Uterus (tissue), 3 donors: ENCODE measurements at regions not wholly inside any gene's neighbourhood (a gene's known extent, or its start where the extent isn't known, plus 50 kb on each side); places are given as distances from the start of the nearest gene placed in this dataset.

Source experiments
- DNase-seq, 2 donors: peaks; one replicate each; pipeline ENCODE4 v3.0.0-alpha.2; 2019 to 2020
- H3K27ac ChIP-seq, 2 donors: fragments of 200-600 bp; sonication (generic); 1 replicate in 1 of 2; 2 replicates in 1 of 2; pipeline ENCODE4 v1.5.1; 2016 to 2018
- H3K27me3 ChIP-seq, 2 donors: fragments of 200-600 bp; sonication (generic); one replicate each; pipeline ENCODE4 v1.5.1; 2018 to 2019; ENCODE audit warnings: control low read depth in 1 of 2
- H3K36me3 ChIP-seq, 2 donors: fragments of 200-600 bp; sonication (generic); one replicate each; pipeline ENCODE4 v1.5.1; 2019; ENCODE audit warnings: control low read depth in 1 of 2
- H3K4me1 ChIP-seq, 2 donors: fragments of 200-600 bp; sonication (generic); one replicate each; pipeline ENCODE4 v1.5.1; 2018 to 2019; ENCODE audit warnings: control low read depth in 1 of 2
- H3K4me3 ChIP-seq, 2 donors: fragments of 200-600 bp; sonication (generic); 1 replicate in 1 of 2; 2 replicates in 1 of 2; pipeline ENCODE4 v1.5.1; 2018 to 2019; ENCODE audit warnings: mild to moderate bottlenecking in 1 of 2
- H3K9me3 ChIP-seq, 2 donors: fragments of 200-600 bp; sonication (generic); one replicate each; pipeline ENCODE4 v1.5.1; 2019; ENCODE audit warnings: control low read depth in 1 of 2
- POLR2A ChIP-seq, 2 donors: fragments of 450-650 bp; IDR thresholded peaks; one replicate each; pipeline ENCODE4 v1.6.1; 2016; ENCODE audit warnings: antibody characterized with exemption in 2 of 2, mild to moderate bottlenecking in 1 of 2, moderate library complexity in 1 of 2
- intact Hi-C: fragments of 100-400 bp; cut with DNase I; formaldehyde crosslinking; loops from one replicate; pipeline ENCODE4 v1.15.1; 2023; ENCODE audit warnings: low total_unique reads
- TF ChIP-seq, protein P1 (sequence below), 4 experiments: fragments of 200-600 bp in 2 of 4; fragments of 450-650 bp in 2 of 4; sonication (generic) in 2 of 4; IDR thresholded peaks; one replicate each; pipeline ENCODE4 v1.5.1; 2016 to 2019; ENCODE audit warnings: antibody characterized with exemption in 4 of 4, mild to moderate bottlenecking in 2 of 4, moderate library complexity in 1 of 4
- donor health status: DM: yes; HTN: yes; CAD: no.

DNA sequence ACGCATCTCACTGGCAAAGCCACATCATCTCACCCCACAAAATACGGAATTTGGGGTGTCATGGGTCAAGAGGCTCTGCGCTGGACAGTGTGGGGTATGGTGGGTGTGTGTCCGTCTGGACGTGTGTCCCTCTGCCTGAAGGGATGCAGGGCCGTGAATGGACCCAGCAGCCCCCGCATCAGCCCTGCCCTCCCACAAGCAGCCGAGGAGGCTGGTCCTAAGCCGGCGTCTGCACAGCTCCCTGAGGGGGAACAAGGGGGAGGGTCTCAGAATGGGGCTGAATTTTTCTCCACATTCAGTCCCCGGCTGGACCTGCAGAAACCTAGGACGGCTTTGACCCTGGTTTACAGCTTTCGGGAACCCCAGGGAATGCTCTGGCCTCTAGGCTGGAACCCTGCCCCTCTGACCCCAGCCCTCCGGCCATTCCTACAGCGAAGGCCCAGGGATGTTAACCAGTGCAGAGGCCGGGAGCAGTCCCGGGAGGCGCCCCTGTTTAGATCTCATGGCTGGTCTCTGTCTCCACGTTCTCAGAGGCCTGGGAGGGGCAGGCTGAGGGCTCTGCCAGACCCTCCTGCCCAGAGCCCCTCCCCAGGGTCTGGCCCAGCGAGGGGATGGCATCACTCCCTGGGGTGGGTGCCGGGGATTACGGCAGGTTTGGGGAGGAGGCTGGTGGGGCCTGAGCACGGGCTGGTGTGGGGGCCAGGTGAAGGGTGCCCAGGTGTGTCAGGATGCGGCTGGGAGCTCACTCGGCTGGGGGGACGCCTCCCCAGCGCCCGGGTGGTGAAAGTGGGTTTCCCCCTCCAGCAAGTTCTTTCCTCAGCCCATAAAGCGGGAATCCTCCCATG lies 156.5 kb upstream of the C14orf180 start:
- H3K27me3 ChIP-seq = no peaks in the 10 kb centered on the region
- no peaks in the 10 kb centered on the region for H3K4me1 ChIP-seq
- H3K27ac ChIP-seq = no peak overlapping the region
- intact Hi-C loops = no loop called here
- no peaks in the 10 kb centered on the region for H3K9me3 ChIP-seq
- TF ChIP-seq, protein P1, sequence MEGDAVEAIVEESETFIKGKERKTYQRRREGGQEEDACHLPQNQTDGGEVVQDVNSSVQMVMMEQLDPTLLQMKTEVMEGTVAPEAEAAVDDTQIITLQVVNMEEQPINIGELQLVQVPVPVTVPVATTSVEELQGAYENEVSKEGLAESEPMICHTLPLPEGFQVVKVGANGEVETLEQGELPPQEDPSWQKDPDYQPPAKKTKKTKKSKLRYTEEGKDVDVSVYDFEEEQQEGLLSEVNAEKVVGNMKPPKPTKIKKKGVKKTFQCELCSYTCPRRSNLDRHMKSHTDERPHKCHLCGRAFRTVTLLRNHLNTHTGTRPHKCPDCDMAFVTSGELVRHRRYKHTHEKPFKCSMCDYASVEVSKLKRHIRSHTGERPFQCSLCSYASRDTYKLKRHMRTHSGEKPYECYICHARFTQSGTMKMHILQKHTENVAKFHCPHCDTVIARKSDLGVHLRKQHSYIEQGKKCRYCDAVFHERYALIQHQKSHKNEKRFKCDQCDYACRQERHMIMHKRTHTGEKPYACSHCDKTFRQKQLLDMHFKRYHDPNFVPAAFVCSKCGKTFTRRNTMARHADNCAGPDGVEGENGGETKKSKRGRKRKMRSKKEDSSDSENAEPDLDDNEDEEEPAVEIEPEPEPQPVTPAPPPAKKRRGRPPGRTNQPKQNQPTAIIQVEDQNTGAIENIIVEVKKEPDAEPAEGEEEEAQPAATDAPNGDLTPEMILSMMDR (IDR thresholded peaks at IDR 0.05) = no peak
- no peak for TF ChIP-seq POLR2A (IDR thresholded peaks at IDR 0.05)
- H3K36me3 ChIP-seq = no peaks in the 10 kb centered on the region
- H3K4me3 ChIP-seq = no peak overlapping the region
- DNase-seq = no peak

DNA sequence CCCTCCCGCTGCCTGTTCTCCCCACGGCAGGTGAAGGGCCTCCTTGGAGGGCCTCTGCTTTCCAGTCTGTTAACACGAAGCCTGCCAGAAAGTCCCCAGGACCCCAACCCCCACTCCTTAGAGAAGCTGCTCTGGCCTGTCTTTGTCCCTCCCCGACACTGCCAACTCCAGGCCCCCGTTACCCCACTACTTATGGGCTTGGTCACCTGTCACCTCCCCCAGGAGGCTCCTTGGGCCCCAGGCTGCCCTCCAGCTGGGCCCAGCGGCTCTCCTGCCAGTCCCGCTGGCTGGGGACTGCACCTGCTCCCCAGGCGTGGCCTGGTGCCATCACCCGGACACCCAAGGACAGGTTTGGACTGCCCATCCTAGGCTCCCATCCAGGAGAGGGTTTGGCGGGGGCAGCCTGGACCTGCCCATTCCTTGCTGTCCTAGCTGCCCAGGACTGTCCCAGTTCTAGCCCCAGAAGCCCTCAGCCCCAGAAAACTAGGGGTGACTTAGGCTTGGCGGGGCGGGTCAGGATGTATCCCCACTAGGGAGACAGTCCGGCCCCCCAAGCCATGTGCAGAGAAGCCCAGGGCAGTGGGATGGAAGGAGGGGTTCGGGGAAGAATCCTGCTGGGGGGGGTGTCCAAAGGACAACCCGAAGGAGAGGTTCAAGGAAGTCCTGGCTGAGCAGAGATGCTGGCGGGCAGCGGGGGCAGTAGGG lies 155.7 kb upstream of the C14orf180 start:
- no peaks in the 10 kb centered on the region for H3K4me1 ChIP-seq
- no peaks in the 10 kb centered on the region for H3K36me3 ChIP-seq
- H3K27ac ChIP-seq = no peak overlapping the region
- no peak for TF ChIP-seq POLR2A (IDR thresholded peaks at IDR 0.05)
- TF ChIP-seq, protein P1 (IDR thresholded peaks at IDR 0.05) = no peak
- H3K4me3 ChIP-seq = no peak overlapping the region
- DNase-seq = no peak
- intact Hi-C loops = no loop called here
- H3K9me3 ChIP-seq = no peaks in the 10 kb centered on the region
- H3K27me3 ChIP-seq = no peaks in the 10 kb centered on the region

DNA sequence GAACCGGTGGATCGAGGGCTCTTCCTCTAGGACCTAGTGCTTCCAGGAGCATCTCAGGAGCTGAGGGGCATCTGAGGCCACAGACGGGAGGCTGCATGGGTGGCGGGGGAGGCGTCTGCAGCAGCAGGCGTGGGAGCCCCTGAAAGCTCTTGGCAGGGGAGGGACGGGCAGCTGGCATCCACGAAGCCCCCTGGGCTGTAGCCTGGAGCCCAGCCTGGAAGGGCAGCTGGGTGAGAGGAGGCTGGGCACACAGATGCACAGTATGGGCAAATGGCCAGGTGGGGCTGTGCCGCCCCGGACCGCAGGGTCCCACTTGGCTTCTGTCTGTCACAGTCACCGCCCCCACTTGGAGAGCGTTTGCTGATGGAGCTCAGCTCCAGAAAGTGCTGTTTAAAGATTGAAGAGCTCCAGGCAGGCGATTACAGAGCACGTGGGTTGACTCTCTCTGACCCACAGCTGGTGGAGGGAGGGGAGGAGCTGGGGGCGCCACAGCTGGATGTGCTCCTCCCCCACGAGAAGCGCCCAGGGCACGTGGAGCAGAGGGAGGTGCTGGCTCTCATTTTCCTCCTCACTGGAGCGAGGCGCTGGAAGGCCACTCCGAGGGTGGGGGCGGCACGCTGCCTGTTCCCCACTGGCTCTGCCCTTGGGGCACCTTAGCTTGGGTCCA lies 155.0 kb upstream of the C14orf180 start:
- no peak for TF ChIP-seq POLR2A (IDR thresholded peaks at IDR 0.05)
- TF ChIP-seq, protein P1 (IDR thresholded peaks at IDR 0.05) = no peak
- H3K27me3 ChIP-seq = no peaks in the 10 kb centered on the region
- intact Hi-C loops = no loop called here
- no peaks in the 10 kb centered on the region for H3K4me1 ChIP-seq
- H3K27ac ChIP-seq = no peak overlapping the region
- H3K9me3 ChIP-seq = no peaks in the 10 kb centered on the region
- no peaks in the 10 kb centered on the region for H3K36me3 ChIP-seq
- no peak overlapping the region for H3K4me3 ChIP-seq
- no peak for DNase-seq

DNA sequence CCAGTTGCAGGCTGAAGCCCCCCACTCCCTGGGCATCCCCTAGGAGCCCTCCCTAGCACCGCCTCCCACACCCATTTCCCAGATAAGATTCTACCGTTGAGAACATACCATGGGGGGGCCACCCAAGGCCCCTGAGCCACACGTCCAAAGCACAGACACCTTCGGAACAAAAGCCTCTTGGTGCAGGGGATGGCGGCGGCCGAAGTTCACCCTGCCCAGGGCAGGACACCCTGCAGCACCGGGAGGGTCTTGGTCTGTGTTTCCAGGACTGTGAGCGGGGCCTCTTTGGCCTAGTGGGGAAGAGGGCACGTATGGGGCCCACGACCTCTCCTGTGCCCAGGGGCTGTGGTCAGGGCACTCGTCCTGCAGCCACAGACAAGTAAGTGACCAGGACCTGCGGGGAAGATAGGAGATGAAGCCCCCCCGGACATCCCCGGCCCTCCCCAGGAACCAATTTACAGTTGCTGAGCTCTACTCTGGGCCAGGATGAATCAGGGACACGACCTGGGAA lies 154.3 kb upstream of the C14orf180 start:
- DNase-seq = no peak
- H3K4me3 ChIP-seq = no peak overlapping the region
- TF ChIP-seq, protein P1 (IDR thresholded peaks at IDR 0.05) = no peak
- TF ChIP-seq POLR2A (IDR thresholded peaks at IDR 0.05) = no peak
- H3K4me1 ChIP-seq = no peaks in the 10 kb centered on the region
- intact Hi-C loops = no loop called here
- no peak overlapping the region for H3K27ac ChIP-seq
- no peaks in the 10 kb centered on the region for H3K27me3 ChIP-seq
- H3K36me3 ChIP-seq = no peaks in the 10 kb centered on the region
- H3K9me3 ChIP-seq = no peaks in the 10 kb centered on the region
